Neuronal stem cell (in vitro differentiated cells): ENCODE measurements at regions not wholly inside any gene's neighbourhood (a gene's known extent, or its start where the extent isn't known, plus 50 kb on each side); places are given as distances from the start of the nearest gene placed in this dataset.
A peak's percentile ranks its signal among the peaks of the same experiment; 100 is the strongest.

Experiments used
- DNase-seq: peaks from one replicate; pipeline ENCODE4 v3.0.0-alpha.2; 2013; ENCODE audit warnings: low spot score
- H2AFZ ChIP-seq: one replicate; pipeline ENCODE4 v1.6.1; 2013; ENCODE audit warnings: mild to moderate bottlenecking, low read length, inconsistent platforms
- H2AK5ac ChIP-seq: 2 replicates; pipeline ENCODE4 v1.6.1; 2013; ENCODE audit warnings: low read depth, mild to moderate bottlenecking, inconsistent platforms, low read length, moderate library complexity, mixed read lengths
- H2BK120ac ChIP-seq: 2 replicates; pipeline ENCODE4 v1.6.1; 2013; ENCODE audit warnings: low read depth, mild to moderate bottlenecking, inconsistent platforms, low read length, moderate library complexity, mixed read lengths
- H2BK12ac ChIP-seq: one replicate; pipeline ENCODE4 v1.6.1; 2013; ENCODE audit warnings: low read length, inconsistent platforms
- H2BK15ac ChIP-seq: 2 replicates; pipeline ENCODE4 v1.6.1; 2013; ENCODE audit warnings: mild to moderate bottlenecking, low read length, inconsistent platforms, mixed read lengths
- H2BK5ac ChIP-seq: one replicate; pipeline ENCODE4 v1.6.1; 2013; ENCODE audit warnings: inconsistent platforms, mild to moderate bottlenecking, low read length, moderate library complexity
- H3K14ac ChIP-seq: one replicate; pipeline ENCODE4 v1.6.1; 2013; ENCODE audit warnings: low read length, inconsistent platforms
- H3K18ac ChIP-seq: 2 replicates; pipeline ENCODE4 v1.6.1; 2013; ENCODE audit warnings: low read length, inconsistent platforms
- H3K23ac ChIP-seq: 2 replicates; pipeline ENCODE4 v1.6.1; 2013; ENCODE audit warnings: low read depth, mild to moderate bottlenecking, mixed read lengths, low read length, inconsistent platforms; ENCODE audit not compliant: poor library complexity
- H3K27ac ChIP-seq: replicated peaks from 3 replicates; pipeline ENCODE4 v1.5.1; 2013; ENCODE audit warnings: low read length, inconsistent platforms
- H3K27me3 ChIP-seq, 3 experiments: 2 replicates each; pipeline ENCODE4 v1.6.1; 2013; ENCODE audit warnings: low read length in 3 of 3, mild to moderate bottlenecking in 2 of 3, inconsistent platforms in 1 of 3, low read depth in 1 of 3, mixed read lengths in 1 of 3, moderate library complexity in 1 of 3; ENCODE audit not compliant: control insufficient read depth in 3 of 3, insufficient read depth in 3 of 3
- H3K36me3 ChIP-seq, 2 donors: replicated peaks in 1 of 2; 2 replicates each; pipeline ENCODE4 v1.6.1; 2013; ENCODE audit warnings: low read length in 2 of 2; ENCODE audit not compliant: control insufficient read depth in 2 of 2, insufficient read depth in 2 of 2
- H3K4ac ChIP-seq: 2 replicates; pipeline ENCODE4 v1.6.1; 2013; ENCODE audit warnings: inconsistent platforms, mild to moderate bottlenecking, low read length, moderate library complexity
- H3K4me1 ChIP-seq, 2 donors: 1 replicate in 1 of 2; 2 replicates in 1 of 2; pipeline ENCODE4 v1.6.1; 2013; ENCODE audit warnings: low read length in 2 of 2, low read depth in 1 of 2; ENCODE audit not compliant: control insufficient read depth in 2 of 2, insufficient read depth in 1 of 2
- H3K4me2 ChIP-seq: one replicate; pipeline ENCODE4 v1.6.1; 2013; ENCODE audit warnings: mild to moderate bottlenecking, low read length, inconsistent platforms; ENCODE audit not compliant: insufficient read depth, poor library complexity, severe bottlenecking
- H3K4me3 ChIP-seq, 2 donors: 2 replicates each; pipeline ENCODE4 v1.5.1; 2013; ENCODE audit warnings: low read length in 2 of 2, mild to moderate bottlenecking in 2 of 2, inconsistent platforms in 1 of 2, moderate library complexity in 1 of 2
- H3K79me1 ChIP-seq: one replicate; pipeline ENCODE4 v1.6.1; 2013; ENCODE audit warnings: low read depth, mild to moderate bottlenecking, inconsistent platforms, low read length, moderate library complexity
- H3K9ac ChIP-seq: one replicate; pipeline ENCODE4 v1.6.1; 2013; ENCODE audit warnings: mild to moderate bottlenecking, low read depth, low read length, inconsistent platforms; ENCODE audit not compliant: poor library complexity
- H3K9me3 ChIP-seq, 2 donors: replicated peaks in 1 of 2; 2 replicates each; pipeline versions ENCODE3 to v1.6.1; 2013; ENCODE audit warnings: low read length in 2 of 2, mild to moderate bottlenecking in 2 of 2, inconsistent platforms in 1 of 2, low read depth in 1 of 2, mixed read lengths in 1 of 2, moderate library complexity in 1 of 2; ENCODE audit not compliant: control insufficient read depth in 2 of 2, insufficient read depth in 1 of 2
- H4K8ac ChIP-seq: one replicate; pipeline ENCODE4 v1.6.1; 2013; ENCODE audit warnings: low read depth, mild to moderate bottlenecking, inconsistent platforms, low read length, moderate library complexity
- H4K91ac ChIP-seq: one replicate; pipeline ENCODE4 v1.6.1; 2013; ENCODE audit warnings: low read length, low read depth, mild to moderate bottlenecking, inconsistent platforms; ENCODE audit not compliant: poor library complexity
- WGBS, 2 donors: extraction: QIAGEN DNeasy Blood & Tissue Kit; methylation state at CpG; one replicate each; pipeline ENCODE4 v1.1.7; 2013; ENCODE audit warnings: missing lambda C conversion rate in 2 of 2, mixed read lengths in 1 of 2; ENCODE audit not compliant: insufficient read length in 2 of 2, insufficient replicate concordance in 1 of 2; ENCODE audit errors: extremely low coverage in 2 of 2; 5-methylcytosine and 5-hydroxymethylcytosine counted together

GRCh38 chr11:76281558-76281906 lies 75.2 kb upstream of the WNT11 start:
- Histone ChIP-seq H3K36me3 (no peaks in the 10 kb centered on the region), H3K4me3 (no peak overlapping the region), H2AK5ac (peak overlapping the region; percentile 82), H2BK12ac (no peak overlapping the region), H3K18ac (no peak overlapping the region), H2BK120ac (peak overlapping the region; percentile 9), H3K27me3 (peaks cover 0 to 24% (median 0%) of the 10 kb centered on the region in 3 experiments), H3K14ac (no peak overlapping the region), H3K4me2 (no peak overlapping the region), H3K79me1 (no peaks in the 10 kb centered on the region), H4K8ac (no peak overlapping the region), H2BK5ac (no peak overlapping the region), H3K23ac (no peak overlapping the region), H3K4me1 (peaks cover 3 to 25% of the 10 kb centered on the region in 2 donors), H3K9me3 (no peaks in the 10 kb centered on the region), H2BK15ac (peak overlapping the region; percentile 83), H3K4ac (no peak overlapping the region), H3K9ac (no peak overlapping the region), H4K91ac (no peak overlapping the region), H3K27ac (no peak overlapping the region), H2AFZ (no peak overlapping the region)
- no CpG with 5 or more reads among the region's 4 CpGs for WGBS, 2 donors
- no peak for DNase-seq

GRCh38 chr11:76280882-76281557 lies 74.7 kb upstream of the WNT11 start:
- Histone ChIP-seq H2BK5ac (peak overlapping the region; percentile 1), H3K18ac (peak overlapping the region; percentile 67), H3K4me3 (no peak overlapping the region), H2BK15ac (peak overlapping the region; percentile 77), H3K23ac (no peak overlapping the region), H4K91ac (no peak overlapping the region), H3K27me3 (peaks cover 0 to 27% (median 0%) of the 10 kb centered on the region in 3 experiments), H4K8ac (no peak overlapping the region), H3K14ac (peak overlapping the region; percentile 63), H3K79me1 (no peaks in the 10 kb centered on the region), H3K4ac (no peak overlapping the region), H3K4me1 (peaks cover 3 to 25% of the 10 kb centered on the region in 2 donors), H3K36me3 (no peaks in the 10 kb centered on the region), H3K9ac (no peak overlapping the region), H3K9me3 (no peaks in the 10 kb centered on the region), H2BK120ac (no peak overlapping the region), H2AFZ (no peak overlapping the region), H2BK12ac (no peak overlapping the region), H3K27ac (no peak overlapping the region), H2AK5ac (peak overlapping the region; percentile 82), H3K4me2 (no peak overlapping the region)
- no CpG with 5 or more reads among the region's 15 CpGs for whole genome bisulfite sequencing, 2 donors
- no peak for DNase-seq

GRCh38 chr11:76280151-76280881 lies 74.0 kb upstream of the WNT11 start:
- H3K9me3 ChIP-seq = no peaks in the 10 kb centered on the region
- H3K18ac ChIP-seq = peak overlapping the region; percentile 52
- H3K23ac ChIP-seq = no peak overlapping the region
- H2BK15ac ChIP-seq = peak overlapping the region; percentile 77
- H2BK120ac ChIP-seq = no peak overlapping the region
- no peak overlapping the region for H3K4ac ChIP-seq
- no peak overlapping the region for H3K4me3 ChIP-seq
- no peaks in the 10 kb centered on the region for H3K36me3 ChIP-seq
- H3K27me3 ChIP-seq = peaks cover 0 to 27% (median 0%) of the 10 kb centered on the region in 3 experiments
- H3K9ac ChIP-seq = no peak overlapping the region
- peak overlapping the region; percentile 82 for H3K14ac ChIP-seq
- no peaks in the 10 kb centered on the region for H3K79me1 ChIP-seq
- no peak overlapping the region for H3K27ac ChIP-seq
- H2BK5ac ChIP-seq = peak overlapping the region; percentile 1
- WGBS, 2 donors = no CpG with 5 or more reads among the region's 16 CpGs
- H4K8ac ChIP-seq = no peak overlapping the region
- H2AK5ac ChIP-seq = peak overlapping the region; percentile 30
- no peak overlapping the region for H4K91ac ChIP-seq
- H2BK12ac ChIP-seq = no peak overlapping the region
- peaks cover 3 to 25% of the 10 kb centered on the region in 2 donors for H3K4me1 ChIP-seq
- no peak for DNase-seq
- no peak overlapping the region for H3K4me2 ChIP-seq
- H2AFZ ChIP-seq = no peak overlapping the region

GRCh38 chr11:76279646-76280045 lies 73.3 kb upstream of the WNT11 start:
- Histone ChIP-seq H3K9me3 (peaks cover 0 to 5% of the 10 kb centered on the region in 2 donors), H3K23ac (peak overlapping the region; percentile 53), H3K36me3 (no peaks in the 10 kb centered on the region), H3K4me3 (no peak overlapping the region), H2AK5ac (peak overlapping the region; percentile 52), H4K8ac (no peak overlapping the region), H3K4me1 (peaks cover 3 to 21% of the 10 kb centered on the region in 2 donors), H3K14ac (peak overlapping the region; percentile 82), H2AFZ (no peak overlapping the region), H4K91ac (no peak overlapping the region), H3K9ac (no peak overlapping the region), H2BK12ac (no peak overlapping the region), H2BK120ac (no peak overlapping the region), H3K27me3 (peaks cover 0 to 27% (median 0%) of the 10 kb centered on the region in 3 experiments), H2BK15ac (peak overlapping the region; percentile 32), H3K79me1 (no peaks in the 10 kb centered on the region), H3K27ac (no peak overlapping the region), H3K18ac (peak overlapping the region; percentile 52), H3K4ac (no peak overlapping the region), H3K4me2 (no peak overlapping the region), H2BK5ac (no peak overlapping the region)
- no peak for DNase-seq
- WGBS, 2 donors = no CpG with 5 or more reads among the region's 7 CpGs
